K562 (cell line): ENCODE measurements at regions not wholly inside any gene's neighbourhood (a gene's known extent, or its start where the extent isn't known, plus 50 kb on each side); places are given as distances from the start of the nearest gene placed in this dataset.
A peak's percentile ranks its signal among the peaks of the same experiment; 100 is the strongest.

ENCODE experiments used
- BHLHE40 ChIP-seq: IDR thresholded peaks from 2 replicates; pipeline ENCODE4 v1.6.1; 2011; ENCODE audit warnings: low read length, improper control_type of control experiment
- ETV1 ChIP-seq: fragments of 450-650 bp; conservative IDR thresholded peaks from 2 replicates; pipeline ENCODE4 v1.6.1; 2016; ENCODE audit warnings: missing genetic modification characterization, control low read depth, low read depth, missing compliant biosample characterization
- HNRNPLL ChIP-seq: fragments of 200-400 bp; formaldehyde crosslinking; IDR thresholded peaks from 2 replicates; pipeline ENCODE4 v1.6.1; 2017; ENCODE audit warnings: low read length, low read depth, mild to moderate bottlenecking; ENCODE audit not compliant: poor library complexity, severe bottlenecking
- MYNN ChIP-seq, 2 experiments: sonication (generic); formaldehyde crosslinking in 1 of 2; IDR thresholded peaks; 2 replicates each; pipeline versions ENCODE4 v1.5.0 to v1.6.1; 2016 to 2020; ENCODE audit warnings: antibody characterized with exemption in 1 of 2, missing genetic modification reagents in 1 of 2
- TF ChIP-seq, protein P1 (sequence below): fragments of 250-450 bp; sonication (Bioruptor Pico); IDR thresholded peaks from 2 replicates; pipeline ENCODE4 v1.8.0; 2022; ENCODE audit warnings: inconsistent platforms, mild to moderate bottlenecking, moderate library complexity, borderline replicate concordance
- TF ChIP-seq, protein P2 (sequence below): fragments of 250-450 bp; sonication (Bioruptor Pico); IDR thresholded peaks from 2 replicates; pipeline ENCODE4 v1.8.0; 2022; ENCODE audit warnings: moderate library complexity, mild to moderate bottlenecking, inconsistent platforms
- TF ChIP-seq, protein P3 (sequence below): fragments of 450-650 bp; IDR thresholded peaks from 2 replicates; pipeline ENCODE4 v1.6.1; 2016; ENCODE audit warnings: mild to moderate bottlenecking, moderate library complexity
- TF ChIP-seq, protein P4 (sequence below), 2 experiments: fragments of 450-650 bp; conservative IDR thresholded peaks; 2 replicates each; pipeline ENCODE4 v1.6.1; 2017; ENCODE audit warnings: mild to moderate bottlenecking in 2 of 2, moderate library complexity in 2 of 2
- TF ChIP-seq, protein P5 (sequence below), 3 experiments: fragments of 200-800 bp in 1 of 3; sonication (Bioruptor generic) in 1 of 3; sonication (generic) in 1 of 3; formaldehyde crosslinking in 1 of 3; IDR thresholded peaks; 2 replicates each; pipeline versions ENCODE4 v1.6.1 to v1.8.0; 2016 to 2022; ENCODE audit warnings: mild to moderate bottlenecking in 2 of 3, missing compliant biosample characterization in 2 of 3, missing genetic modification characterization in 2 of 3, missing genetic modification reagents in 1 of 3

DNA sequence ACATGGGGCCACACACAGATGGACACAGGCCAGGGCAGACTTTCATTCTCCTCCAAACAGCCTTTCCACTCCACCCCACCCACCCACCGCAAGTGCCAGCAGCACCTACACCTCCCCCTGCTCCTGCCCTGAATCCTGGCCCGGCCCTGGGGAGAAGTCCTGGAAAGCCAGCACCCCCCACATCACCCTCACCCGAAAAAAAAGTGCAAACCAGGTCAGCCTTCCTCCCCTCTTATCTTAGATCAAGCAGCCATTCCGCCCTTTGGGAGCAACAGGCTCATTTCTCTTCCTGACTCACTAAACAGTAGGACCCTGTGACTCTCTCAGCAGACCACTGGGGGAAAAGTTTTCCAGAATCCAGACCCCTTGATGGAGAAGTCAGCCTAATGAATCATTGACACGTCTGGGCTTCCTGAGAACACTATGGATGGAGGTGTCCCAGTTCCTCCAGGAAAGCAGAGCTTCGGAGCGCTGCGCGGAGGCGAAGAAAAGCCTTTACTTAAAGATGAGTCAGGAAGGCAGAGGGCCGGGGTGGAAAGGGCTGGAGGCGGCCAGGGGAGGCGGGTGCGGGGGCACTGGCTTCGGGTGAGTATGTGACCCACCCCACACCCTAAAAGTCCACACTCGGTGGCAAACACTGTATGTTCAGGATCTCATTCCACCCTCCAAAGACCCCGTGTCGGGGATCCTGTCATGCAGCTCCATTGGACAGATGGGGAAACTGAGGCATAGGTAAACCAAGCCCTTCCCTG is 588.7 kb downstream of the MATN1 start (continued):
- TF ChIP-seq HNRNPLL (no peak), BHLHE40 (no peak), ETV1 (no peak), MYNN (IDR thresholded peaks at IDR 0.05) (no peak), MYNN (CRISPR knock-in tag; IDR thresholded peaks at IDR 0.05) (no peak)
- TF ChIP-seq, protein P1, sequence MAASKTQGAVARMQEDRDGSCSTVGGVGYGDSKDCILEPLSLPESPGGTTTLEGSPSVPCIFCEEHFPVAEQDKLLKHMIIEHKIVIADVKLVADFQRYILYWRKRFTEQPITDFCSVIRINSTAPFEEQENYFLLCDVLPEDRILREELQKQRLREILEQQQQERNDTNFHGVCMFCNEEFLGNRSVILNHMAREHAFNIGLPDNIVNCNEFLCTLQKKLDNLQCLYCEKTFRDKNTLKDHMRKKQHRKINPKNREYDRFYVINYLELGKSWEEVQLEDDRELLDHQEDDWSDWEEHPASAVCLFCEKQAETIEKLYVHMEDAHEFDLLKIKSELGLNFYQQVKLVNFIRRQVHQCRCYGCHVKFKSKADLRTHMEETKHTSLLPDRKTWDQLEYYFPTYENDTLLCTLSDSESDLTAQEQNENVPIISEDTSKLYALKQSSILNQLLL (CRISPR knock-in tag): no peak
- TF ChIP-seq, protein P2, sequence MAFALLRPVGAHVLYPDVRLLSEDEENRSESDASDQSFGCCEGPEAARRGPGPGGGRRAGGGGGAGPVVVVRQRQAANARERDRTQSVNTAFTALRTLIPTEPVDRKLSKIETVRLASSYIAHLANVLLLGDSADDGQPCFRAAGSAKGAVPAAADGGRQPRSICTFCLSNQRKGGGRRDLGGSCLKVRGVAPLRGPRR (CRISPR knock-in tag): no peak
- TF ChIP-seq, protein P3, sequence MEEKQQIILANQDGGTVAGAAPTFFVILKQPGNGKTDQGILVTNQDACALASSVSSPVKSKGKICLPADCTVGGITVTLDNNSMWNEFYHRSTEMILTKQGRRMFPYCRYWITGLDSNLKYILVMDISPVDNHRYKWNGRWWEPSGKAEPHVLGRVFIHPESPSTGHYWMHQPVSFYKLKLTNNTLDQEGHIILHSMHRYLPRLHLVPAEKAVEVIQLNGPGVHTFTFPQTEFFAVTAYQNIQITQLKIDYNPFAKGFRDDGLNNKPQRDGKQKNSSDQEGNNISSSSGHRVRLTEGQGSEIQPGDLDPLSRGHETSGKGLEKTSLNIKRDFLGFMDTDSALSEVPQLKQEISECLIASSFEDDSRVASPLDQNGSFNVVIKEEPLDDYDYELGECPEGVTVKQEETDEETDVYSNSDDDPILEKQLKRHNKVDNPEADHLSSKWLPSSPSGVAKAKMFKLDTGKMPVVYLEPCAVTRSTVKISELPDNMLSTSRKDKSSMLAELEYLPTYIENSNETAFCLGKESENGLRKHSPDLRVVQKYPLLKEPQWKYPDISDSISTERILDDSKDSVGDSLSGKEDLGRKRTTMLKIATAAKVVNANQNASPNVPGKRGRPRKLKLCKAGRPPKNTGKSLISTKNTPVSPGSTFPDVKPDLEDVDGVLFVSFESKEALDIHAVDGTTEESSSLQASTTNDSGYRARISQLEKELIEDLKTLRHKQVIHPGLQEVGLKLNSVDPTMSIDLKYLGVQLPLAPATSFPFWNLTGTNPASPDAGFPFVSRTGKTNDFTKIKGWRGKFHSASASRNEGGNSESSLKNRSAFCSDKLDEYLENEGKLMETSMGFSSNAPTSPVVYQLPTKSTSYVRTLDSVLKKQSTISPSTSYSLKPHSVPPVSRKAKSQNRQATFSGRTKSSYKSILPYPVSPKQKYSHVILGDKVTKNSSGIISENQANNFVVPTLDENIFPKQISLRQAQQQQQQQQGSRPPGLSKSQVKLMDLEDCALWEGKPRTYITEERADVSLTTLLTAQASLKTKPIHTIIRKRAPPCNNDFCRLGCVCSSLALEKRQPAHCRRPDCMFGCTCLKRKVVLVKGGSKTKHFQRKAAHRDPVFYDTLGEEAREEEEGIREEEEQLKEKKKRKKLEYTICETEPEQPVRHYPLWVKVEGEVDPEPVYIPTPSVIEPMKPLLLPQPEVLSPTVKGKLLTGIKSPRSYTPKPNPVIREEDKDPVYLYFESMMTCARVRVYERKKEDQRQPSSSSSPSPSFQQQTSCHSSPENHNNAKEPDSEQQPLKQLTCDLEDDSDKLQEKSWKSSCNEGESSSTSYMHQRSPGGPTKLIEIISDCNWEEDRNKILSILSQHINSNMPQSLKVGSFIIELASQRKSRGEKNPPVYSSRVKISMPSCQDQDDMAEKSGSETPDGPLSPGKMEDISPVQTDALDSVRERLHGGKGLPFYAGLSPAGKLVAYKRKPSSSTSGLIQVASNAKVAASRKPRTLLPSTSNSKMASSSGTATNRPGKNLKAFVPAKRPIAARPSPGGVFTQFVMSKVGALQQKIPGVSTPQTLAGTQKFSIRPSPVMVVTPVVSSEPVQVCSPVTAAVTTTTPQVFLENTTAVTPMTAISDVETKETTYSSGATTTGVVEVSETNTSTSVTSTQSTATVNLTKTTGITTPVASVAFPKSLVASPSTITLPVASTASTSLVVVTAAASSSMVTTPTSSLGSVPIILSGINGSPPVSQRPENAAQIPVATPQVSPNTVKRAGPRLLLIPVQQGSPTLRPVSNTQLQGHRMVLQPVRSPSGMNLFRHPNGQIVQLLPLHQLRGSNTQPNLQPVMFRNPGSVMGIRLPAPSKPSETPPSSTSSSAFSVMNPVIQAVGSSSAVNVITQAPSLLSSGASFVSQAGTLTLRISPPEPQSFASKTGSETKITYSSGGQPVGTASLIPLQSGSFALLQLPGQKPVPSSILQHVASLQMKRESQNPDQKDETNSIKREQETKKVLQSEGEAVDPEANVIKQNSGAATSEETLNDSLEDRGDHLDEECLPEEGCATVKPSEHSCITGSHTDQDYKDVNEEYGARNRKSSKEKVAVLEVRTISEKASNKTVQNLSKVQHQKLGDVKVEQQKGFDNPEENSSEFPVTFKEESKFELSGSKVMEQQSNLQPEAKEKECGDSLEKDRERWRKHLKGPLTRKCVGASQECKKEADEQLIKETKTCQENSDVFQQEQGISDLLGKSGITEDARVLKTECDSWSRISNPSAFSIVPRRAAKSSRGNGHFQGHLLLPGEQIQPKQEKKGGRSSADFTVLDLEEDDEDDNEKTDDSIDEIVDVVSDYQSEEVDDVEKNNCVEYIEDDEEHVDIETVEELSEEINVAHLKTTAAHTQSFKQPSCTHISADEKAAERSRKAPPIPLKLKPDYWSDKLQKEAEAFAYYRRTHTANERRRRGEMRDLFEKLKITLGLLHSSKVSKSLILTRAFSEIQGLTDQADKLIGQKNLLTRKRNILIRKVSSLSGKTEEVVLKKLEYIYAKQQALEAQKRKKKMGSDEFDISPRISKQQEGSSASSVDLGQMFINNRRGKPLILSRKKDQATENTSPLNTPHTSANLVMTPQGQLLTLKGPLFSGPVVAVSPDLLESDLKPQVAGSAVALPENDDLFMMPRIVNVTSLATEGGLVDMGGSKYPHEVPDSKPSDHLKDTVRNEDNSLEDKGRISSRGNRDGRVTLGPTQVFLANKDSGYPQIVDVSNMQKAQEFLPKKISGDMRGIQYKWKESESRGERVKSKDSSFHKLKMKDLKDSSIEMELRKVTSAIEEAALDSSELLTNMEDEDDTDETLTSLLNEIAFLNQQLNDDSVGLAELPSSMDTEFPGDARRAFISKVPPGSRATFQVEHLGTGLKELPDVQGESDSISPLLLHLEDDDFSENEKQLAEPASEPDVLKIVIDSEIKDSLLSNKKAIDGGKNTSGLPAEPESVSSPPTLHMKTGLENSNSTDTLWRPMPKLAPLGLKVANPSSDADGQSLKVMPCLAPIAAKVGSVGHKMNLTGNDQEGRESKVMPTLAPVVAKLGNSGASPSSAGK: no peak
- TF ChIP-seq, protein P4, sequence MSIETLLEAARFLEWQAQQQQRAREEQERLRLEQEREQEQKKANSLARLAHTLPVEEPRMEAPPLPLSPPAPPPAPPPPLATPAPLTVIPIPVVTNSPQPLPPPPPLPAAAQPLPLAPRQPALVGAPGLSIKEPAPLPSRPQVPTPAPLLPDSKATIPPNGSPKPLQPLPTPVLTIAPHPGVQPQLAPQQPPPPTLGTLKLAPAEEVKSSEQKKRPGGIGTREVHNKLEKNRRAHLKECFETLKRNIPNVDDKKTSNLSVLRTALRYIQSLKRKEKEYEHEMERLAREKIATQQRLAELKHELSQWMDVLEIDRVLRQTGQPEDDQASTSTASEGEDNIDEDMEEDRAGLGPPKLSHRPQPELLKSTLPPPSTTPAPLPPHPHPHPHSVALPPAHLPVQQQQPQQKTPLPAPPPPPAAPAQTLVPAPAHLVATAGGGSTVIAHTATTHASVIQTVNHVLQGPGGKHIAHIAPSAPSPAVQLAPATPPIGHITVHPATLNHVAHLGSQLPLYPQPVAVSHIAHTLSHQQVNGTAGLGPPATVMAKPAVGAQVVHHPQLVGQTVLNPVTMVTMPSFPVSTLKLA (conservative IDR thresholded peaks at IDR 0.05): no peak
- TF ChIP-seq, protein P5, sequence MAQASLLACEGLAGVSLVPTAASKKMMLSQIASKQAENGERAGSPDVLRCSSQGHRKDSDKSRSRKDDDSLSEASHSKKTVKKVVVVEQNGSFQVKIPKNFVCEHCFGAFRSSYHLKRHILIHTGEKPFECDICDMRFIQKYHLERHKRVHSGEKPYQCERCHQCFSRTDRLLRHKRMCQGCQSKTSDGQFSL (CRISPR knock-in tag; IDR thresholded peaks at IDR 0.05): no peak
- TF ChIP-seq, protein P5 (tag; IDR thresholded peaks at IDR 0.05): peak in 1 of 2 experiments; percentile 74; a peak in 1 of 4 replicates
